HL-60 (cell line): ENCODE measurements at regions not wholly inside any gene's neighbourhood (a gene's known extent, or its start where the extent isn't known, plus 50 kb on each side); places are given as distances from the start of the nearest gene placed in this dataset.

ENCODE experiments used
- GABPA ChIP-seq: IDR thresholded peaks from 2 replicates; pipeline ENCODE4 v1.6.1; 2012; ENCODE audit warnings: low read depth
- POLR2AphosphoS5 ChIP-seq: IDR thresholded peaks from 2 replicates; pipeline ENCODE4 v1.6.1; 2012; ENCODE audit warnings: low read depth
- TF ChIP-seq, protein P1 (sequence below): IDR thresholded peaks from one replicate; pipeline ENCODE4 v1.5.1; 2011; ENCODE audit warnings: low read length, control low read depth, inconsistent platforms; ENCODE audit not compliant: insufficient read depth
- TF ChIP-seq, protein P2 (sequence below): IDR thresholded peaks from 2 replicates; pipeline ENCODE4 v1.6.1; 2012; ENCODE audit warnings: low read depth; ENCODE audit not compliant: insufficient replicate concordance

DNA sequence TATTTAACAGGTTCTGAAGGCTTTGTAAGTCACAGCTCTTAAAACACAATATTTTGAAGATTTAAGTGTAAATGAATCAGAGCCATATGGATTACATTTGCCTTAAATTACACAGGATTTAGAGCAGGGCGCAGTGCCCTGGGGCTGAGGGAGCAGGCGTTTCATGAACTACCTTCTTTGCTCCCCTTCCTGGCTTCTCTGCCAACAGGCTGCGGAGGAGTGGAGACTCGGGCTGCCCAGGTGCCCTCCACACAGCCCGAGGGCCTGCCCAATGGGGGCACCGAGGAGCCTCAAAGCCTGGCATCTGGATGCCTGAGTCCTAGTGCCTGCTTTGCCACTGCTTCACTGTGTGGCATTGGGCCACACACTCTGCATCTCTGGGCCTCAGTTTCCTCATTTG, 90.6 kb upstream of the HAND1 start:
- TF ChIP-seq, protein P1, sequence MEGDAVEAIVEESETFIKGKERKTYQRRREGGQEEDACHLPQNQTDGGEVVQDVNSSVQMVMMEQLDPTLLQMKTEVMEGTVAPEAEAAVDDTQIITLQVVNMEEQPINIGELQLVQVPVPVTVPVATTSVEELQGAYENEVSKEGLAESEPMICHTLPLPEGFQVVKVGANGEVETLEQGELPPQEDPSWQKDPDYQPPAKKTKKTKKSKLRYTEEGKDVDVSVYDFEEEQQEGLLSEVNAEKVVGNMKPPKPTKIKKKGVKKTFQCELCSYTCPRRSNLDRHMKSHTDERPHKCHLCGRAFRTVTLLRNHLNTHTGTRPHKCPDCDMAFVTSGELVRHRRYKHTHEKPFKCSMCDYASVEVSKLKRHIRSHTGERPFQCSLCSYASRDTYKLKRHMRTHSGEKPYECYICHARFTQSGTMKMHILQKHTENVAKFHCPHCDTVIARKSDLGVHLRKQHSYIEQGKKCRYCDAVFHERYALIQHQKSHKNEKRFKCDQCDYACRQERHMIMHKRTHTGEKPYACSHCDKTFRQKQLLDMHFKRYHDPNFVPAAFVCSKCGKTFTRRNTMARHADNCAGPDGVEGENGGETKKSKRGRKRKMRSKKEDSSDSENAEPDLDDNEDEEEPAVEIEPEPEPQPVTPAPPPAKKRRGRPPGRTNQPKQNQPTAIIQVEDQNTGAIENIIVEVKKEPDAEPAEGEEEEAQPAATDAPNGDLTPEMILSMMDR, result no peak
- TF ChIP-seq, protein P2, sequence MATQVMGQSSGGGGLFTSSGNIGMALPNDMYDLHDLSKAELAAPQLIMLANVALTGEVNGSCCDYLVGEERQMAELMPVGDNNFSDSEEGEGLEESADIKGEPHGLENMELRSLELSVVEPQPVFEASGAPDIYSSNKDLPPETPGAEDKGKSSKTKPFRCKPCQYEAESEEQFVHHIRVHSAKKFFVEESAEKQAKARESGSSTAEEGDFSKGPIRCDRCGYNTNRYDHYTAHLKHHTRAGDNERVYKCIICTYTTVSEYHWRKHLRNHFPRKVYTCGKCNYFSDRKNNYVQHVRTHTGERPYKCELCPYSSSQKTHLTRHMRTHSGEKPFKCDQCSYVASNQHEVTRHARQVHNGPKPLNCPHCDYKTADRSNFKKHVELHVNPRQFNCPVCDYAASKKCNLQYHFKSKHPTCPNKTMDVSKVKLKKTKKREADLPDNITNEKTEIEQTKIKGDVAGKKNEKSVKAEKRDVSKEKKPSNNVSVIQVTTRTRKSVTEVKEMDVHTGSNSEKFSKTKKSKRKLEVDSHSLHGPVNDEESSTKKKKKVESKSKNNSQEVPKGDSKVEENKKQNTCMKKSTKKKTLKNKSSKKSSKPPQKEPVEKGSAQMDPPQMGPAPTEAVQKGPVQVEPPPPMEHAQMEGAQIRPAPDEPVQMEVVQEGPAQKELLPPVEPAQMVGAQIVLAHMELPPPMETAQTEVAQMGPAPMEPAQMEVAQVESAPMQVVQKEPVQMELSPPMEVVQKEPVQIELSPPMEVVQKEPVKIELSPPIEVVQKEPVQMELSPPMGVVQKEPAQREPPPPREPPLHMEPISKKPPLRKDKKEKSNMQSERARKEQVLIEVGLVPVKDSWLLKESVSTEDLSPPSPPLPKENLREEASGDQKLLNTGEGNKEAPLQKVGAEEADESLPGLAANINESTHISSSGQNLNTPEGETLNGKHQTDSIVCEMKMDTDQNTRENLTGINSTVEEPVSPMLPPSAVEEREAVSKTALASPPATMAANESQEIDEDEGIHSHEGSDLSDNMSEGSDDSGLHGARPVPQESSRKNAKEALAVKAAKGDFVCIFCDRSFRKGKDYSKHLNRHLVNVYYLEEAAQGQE, result no peak
- TF ChIP-seq POLR2AphosphoS5 (no peak), GABPA (no peak)
